ENCODE measurements at regions not wholly inside any gene's neighbourhood (a gene's known extent, or its start where the extent isn't known, plus 50 kb on each side); places are given as distances from the start of the nearest gene placed in this dataset.

GRCh38 chr3:168539909-168540308, 444.2 kb upstream of the GOLIM4 start:
- no peaks in the 10 kb centered on the region for H3K36me3 Mint-ChIP-seq (ENCODE audit: low read depth)
- H3K9me3 Mint-ChIP-seq (ENCODE audit: low read depth): no peaks in the 10 kb centered on the region
- H3K4me1 Mint-ChIP-seq (ENCODE audit: low read depth): no peaks in the 10 kb centered on the region
- no peak overlapping the region for H3K4me3 Mint-ChIP-seq (ENCODE audit: unreplicated experiment)
- no peak for DNase-seq (ENCODE audit: low spot score)
- H3K27ac Mint-ChIP-seq (ENCODE audit: unreplicated experiment): no peak overlapping the region
- no peak for TF ChIP-seq CTCF (IDR thresholded peaks at IDR 0.05)
- no peaks in the 10 kb centered on the region for H3K27me3 Mint-ChIP-seq (ENCODE audit: low read depth)

DNA sequence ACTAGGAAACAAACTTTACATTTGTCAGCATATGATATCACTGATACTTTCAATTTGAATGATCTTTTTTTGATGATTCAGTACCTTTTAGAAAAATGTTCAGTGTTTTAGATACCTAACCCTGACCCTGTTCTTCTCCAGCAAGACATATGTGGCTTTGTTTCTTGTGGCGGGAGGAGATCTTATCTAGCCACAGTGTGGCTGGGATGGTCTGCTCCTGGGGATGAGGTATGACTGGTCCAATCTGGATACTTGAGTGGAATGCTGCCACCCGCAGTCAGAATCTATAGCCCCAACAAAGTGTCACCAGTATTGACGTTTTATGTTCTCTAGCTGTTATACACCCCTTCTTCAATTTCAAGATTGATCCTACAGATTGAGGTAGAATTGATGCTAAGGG, 439.0 kb upstream of the GOLIM4 start:
- H3K27ac Mint-ChIP-seq (ENCODE audit: unreplicated experiment): no peak overlapping the region
- H3K36me3 Mint-ChIP-seq (ENCODE audit: low read depth): no peaks in the 10 kb centered on the region
- no peaks in the 10 kb centered on the region for H3K4me1 Mint-ChIP-seq (ENCODE audit: low read depth)
- no peaks in the 10 kb centered on the region for H3K27me3 Mint-ChIP-seq (ENCODE audit: low read depth)
- H3K4me3 Mint-ChIP-seq (ENCODE audit: unreplicated experiment): no peak overlapping the region
- TF ChIP-seq CTCF (IDR thresholded peaks at IDR 0.05): no peak
- no peak for DNase-seq (ENCODE audit: low spot score)
- peaks cover 5% of the 10 kb centered on the region for H3K9me3 Mint-ChIP-seq (ENCODE audit: low read depth)

GRCh38 chr3:168533600-168533999, 437.9 kb upstream of the GOLIM4 start:
- Mint-ChIP-seq H3K27ac (ENCODE audit: unreplicated experiment) (no peak overlapping the region), H3K4me3 (ENCODE audit: unreplicated experiment) (no peak overlapping the region), H3K27me3 (ENCODE audit: low read depth) (no peaks in the 10 kb centered on the region), H3K9me3 (ENCODE audit: low read depth) (peaks cover 5% of the 10 kb centered on the region), H3K36me3 (ENCODE audit: low read depth) (no peaks in the 10 kb centered on the region), H3K4me1 (ENCODE audit: low read depth) (no peaks in the 10 kb centered on the region)
- TF ChIP-seq CTCF (IDR thresholded peaks at IDR 0.05): no peak
- no peak for DNase-seq (ENCODE audit: low spot score)

DNA sequence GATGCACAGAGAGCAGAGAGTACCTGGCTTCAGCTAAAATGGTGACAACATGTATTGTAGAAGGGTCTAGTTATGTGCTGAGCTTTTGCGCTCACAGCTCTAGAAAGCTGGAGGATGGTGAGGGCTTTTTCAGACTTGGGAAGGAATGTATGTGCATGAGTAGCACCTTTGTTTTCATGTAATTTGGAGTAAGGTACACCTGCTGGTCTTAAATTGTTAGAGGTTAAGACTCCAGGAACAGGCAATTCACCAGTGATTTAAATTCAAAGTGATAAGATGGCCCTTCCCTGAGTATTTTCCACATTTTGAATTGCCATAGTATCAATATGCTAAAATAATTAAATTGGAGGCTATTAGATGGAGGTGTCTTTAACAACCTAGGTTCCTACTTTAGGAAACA, 436.4 kb upstream of the GOLIM4 start:
- no peaks in the 10 kb centered on the region for H3K4me1 Mint-ChIP-seq (ENCODE audit: low read depth)
- no peaks in the 10 kb centered on the region for H3K27me3 Mint-ChIP-seq (ENCODE audit: low read depth)
- H3K4me3 Mint-ChIP-seq (ENCODE audit: unreplicated experiment): no peak overlapping the region
- no peaks in the 10 kb centered on the region for H3K36me3 Mint-ChIP-seq (ENCODE audit: low read depth)
- H3K27ac Mint-ChIP-seq (ENCODE audit: unreplicated experiment): no peak overlapping the region
- no peak for TF ChIP-seq CTCF (IDR thresholded peaks at IDR 0.05)
- DNase-seq (ENCODE audit: low spot score): no peak
- H3K9me3 Mint-ChIP-seq (ENCODE audit: low read depth): peaks cover 5% of the 10 kb centered on the region

- Mint-ChIP-seq H3K27me3 (ENCODE audit: low read depth) (no peaks in the 10 kb centered on the region), H3K36me3 (ENCODE audit: low read depth) (no peaks in the 10 kb centered on the region), H3K4me3 (ENCODE audit: unreplicated experiment) (no peak overlapping the region), H3K27ac (ENCODE audit: unreplicated experiment) (no peak overlapping the region), H3K4me1 (ENCODE audit: low read depth) (no peaks in the 10 kb centered on the region), H3K9me3 (ENCODE audit: low read depth) (peaks cover 5% of the 10 kb centered on the region)
- DNase-seq (ENCODE audit: low spot score): no peak
- no peak for TF ChIP-seq CTCF (IDR thresholded peaks at IDR 0.05)
Measured at GRCh38 chr3:168531116-168531515, 435.4 kb upstream of the GOLIM4 start.
